WI38 (cell line): ENCODE measurements at regions not wholly inside any gene's neighbourhood (a gene's known extent, or its start where the extent isn't known, plus 50 kb on each side); places are given as distances from the start of the nearest gene placed in this dataset.

ENCODE experiments used
- H3K4me3 ChIP-seq: 2 replicates; pipeline ENCODE4 v1.5.1; 2011; ENCODE audit warnings: low read depth, mild to moderate bottlenecking, control low read depth, low read length
- CTCF ChIP-seq: IDR thresholded peaks from 2 replicates; pipeline ENCODE4 v1.5.1; 2012; ENCODE audit warnings: low read depth, mild to moderate bottlenecking, control low read depth, low read length

GRCh38 chr4:35520059-35520458 is 724.3 kb downstream of the ARAP2 start:
- TF ChIP-seq CTCF = no peak
- H3K4me3 ChIP-seq = no peak overlapping the region

DNA sequence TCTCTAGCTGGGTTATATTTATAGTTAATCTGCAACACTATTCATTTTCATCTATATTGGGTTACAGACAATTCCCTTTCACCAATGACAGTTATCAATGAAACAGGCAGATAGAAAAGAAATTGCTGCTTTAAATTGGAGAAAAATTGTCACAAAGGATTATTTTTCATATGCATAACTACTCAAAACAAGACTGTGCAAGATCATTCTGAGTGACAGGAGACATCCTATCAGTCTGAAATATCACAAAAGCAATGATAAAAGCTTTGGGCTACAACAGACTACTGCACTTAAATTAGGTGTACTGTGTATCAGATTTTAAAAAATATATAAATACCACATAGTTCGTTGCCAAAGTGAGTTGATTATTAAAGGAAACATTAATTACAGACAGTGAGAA is 722.6 kb downstream of the ARAP2 start:
- TF ChIP-seq CTCF = no peak
- no peak overlapping the region for H3K4me3 ChIP-seq

- H3K4me3 ChIP-seq = no peak overlapping the region
- no peak for TF ChIP-seq CTCF
Observed at GRCh38 chr4:35525192-35525978, 718.9 kb downstream of the ARAP2 start.

DNA sequence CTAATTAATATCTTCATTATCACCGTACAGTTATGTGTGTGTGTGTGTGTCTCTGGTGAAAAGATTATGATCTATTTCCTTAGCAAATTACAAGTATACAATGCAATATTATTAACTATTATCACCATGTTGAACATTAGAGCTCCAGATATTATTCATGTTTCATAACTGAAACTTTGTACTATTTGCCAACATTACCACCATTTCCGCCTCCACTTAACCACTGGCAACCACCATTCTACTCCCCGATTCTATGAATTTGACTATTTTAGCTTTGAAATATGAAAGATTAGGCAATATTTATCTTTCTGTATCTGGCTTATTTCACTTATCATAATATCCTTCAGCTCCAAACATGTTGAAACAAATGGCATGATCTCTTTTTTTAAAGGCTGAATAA is 717.9 kb downstream of the ARAP2 start:
- TF ChIP-seq CTCF = no peak
- no peak overlapping the region for H3K4me3 ChIP-seq

DNA sequence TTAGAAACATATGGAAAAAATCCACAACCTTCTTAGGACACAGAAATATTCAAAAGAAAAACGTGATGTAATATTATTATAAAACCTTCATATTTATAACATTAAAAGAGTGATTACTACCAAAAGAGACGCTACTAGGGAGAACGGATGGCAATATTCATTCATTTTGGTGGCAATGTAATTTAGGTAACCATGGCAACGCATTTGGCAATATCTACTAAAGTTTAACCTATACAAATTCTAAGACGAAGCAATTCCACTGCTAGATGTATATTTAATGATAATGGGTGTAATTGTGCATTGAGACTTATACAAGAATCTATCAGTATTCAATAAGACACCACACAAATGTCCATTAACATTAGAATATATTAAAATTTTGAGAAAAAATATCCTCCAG is 709.4 kb downstream of the ARAP2 start:
- H3K4me3 ChIP-seq = no peak overlapping the region
- TF ChIP-seq CTCF = no peak

GRCh38 chr4:35538807-35539206 is 705.5 kb downstream of the ARAP2 start:
- no peak for TF ChIP-seq CTCF
- H3K4me3 ChIP-seq = no peak overlapping the region

GRCh38 chr4:35539404-35540055 is 704.8 kb downstream of the ARAP2 start:
- H3K4me3 ChIP-seq = no peak overlapping the region
- no peak for TF ChIP-seq CTCF
